Left renal pelvis (tissue), 4 donors: ENCODE measurements at regions not wholly inside any gene's neighbourhood (a gene's known extent, or its start where the extent isn't known, plus 50 kb on each side); places are given as distances from the start of the nearest gene placed in this dataset.

Source experiments
- DNase-seq, 4 donors: peaks; one replicate each; pipeline ENCODE4 v3.0.0-alpha.2; 2013; ENCODE audit warnings: low read depth in 4 of 4, low spot score in 3 of 4

- DNase-seq, result no peak
Observed at GRCh38 chr16:72425571-72426341, 253.8 kb upstream of the PMFBP1 start.

DNA sequence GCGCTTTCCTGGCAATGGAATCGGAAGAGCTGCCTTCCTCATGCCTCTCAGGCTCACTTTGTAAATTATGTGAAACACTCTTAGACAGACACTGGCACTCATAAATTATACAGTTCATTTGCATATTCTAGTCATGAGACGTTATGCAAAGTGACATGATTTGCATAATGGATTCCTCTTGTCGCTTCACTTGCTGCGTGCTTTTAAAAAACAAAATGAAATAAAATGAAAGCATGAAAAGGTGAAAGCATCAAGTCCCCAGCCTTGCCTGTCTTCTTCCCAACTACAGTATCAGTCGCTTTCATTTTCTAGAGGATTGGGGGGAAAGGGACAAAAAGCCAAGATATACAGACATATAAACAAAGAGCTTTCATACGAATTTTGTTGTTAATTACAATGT lies 252.8 kb upstream of the PMFBP1 start:
- no peak for DNase-seq

DNA sequence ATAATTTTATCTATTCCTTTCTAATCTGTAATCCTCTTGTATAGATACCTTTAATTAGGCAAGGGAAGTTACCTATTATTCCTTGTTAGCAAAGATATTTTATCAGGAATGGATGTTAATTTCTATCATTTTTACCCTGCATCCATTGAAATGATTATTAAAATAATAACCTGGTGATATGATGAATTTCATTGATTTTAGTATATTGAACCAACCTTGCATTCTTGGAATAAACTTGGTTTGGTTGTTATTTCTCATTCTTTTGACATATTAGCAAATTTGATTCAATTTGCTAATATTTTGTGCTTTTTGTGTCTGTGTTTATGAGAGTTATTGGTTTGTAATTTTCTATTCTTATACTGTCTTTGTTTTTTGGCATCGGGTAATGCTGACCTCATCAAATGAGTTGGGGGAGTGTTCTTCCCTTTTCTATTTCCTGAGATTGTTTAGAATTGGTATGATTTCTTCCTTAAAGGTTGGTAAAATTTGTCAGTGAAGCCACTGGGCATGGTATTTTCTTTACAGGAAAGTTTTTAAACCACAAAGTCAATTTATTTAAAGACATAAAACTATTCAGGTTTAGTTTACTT lies 250.4 kb upstream of the PMFBP1 start:
- no peak for DNase-seq

GRCh38 chr16:72419638-72420037 lies 247.7 kb upstream of the PMFBP1 start:
- DNase-seq, result no peak

DNA sequence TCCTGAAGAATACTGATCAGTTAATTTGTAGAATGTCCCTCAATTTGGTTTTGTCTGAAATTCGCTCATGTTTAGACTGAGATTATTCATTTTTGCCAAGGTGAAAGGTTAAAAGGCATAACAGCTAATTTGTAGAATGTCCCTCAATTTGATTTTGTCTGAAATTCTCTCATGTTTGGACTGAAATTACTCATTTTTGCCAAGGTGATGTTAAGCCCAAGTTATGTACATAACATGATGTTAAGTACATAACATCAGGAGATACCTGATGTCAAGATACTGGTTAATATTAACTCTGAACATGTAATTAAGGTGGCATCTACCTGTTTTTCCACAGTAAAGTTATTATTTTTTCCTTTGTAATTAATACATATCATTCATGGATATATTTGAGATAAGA lies 243.4 kb upstream of the PMFBP1 start:
- DNase-seq, result no peak

- DNase-seq, result no peak
Observed at GRCh38 chr16:72410492-72410891, 238.5 kb upstream of the PMFBP1 start.

GRCh38 chr16:72409423-72409822 lies 237.5 kb upstream of the PMFBP1 start:
- DNase-seq, result no peak

DNA sequence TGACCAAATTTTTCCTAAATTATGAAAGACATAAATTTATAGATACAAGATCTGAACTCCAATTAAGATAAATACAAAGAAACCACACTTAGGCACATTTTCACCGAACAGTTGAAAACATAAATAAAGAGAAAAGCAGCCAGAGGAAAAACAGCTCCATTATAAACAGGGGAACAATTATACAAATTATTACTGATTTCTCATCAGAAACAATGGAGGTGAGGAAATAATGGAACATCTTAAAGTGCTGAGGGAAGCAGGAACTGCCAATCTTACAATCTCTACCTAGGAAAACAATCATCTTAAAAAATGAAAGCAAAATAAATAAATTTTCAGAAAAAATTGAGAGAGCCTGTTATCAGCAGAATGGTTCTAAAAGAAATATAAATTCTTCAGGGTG lies 234.4 kb upstream of the PMFBP1 start:
- DNase-seq, result no peak

DNA sequence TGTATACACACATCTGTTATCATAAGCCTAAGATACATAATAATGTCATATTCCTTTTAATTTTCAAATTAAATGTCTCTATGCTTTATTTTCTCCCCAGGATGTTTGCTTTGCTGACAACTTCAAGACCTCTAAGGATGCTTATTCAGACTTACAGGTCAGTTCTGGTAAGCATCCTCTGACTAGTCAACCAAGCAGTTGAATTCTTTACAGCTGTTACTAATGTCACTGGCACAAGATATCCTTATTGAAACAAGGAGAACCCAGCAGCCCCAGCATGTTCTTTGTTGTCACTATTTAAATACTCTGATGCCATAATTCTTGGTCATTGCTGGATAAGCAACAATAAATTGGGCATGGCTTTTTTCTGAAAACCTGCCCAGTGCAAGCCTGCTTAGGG lies 232.3 kb upstream of the PMFBP1 start:
- no peak for DNase-seq

- DNase-seq, result no peak
Observed at GRCh38 chr16:72401084-72401361, 229.1 kb upstream of the PMFBP1 start.

GRCh38 chr16:72400257-72401083 lies 228.5 kb upstream of the PMFBP1 start:
- peak; percentile 7 to 30 (median 20) for DNase-seq

DNA sequence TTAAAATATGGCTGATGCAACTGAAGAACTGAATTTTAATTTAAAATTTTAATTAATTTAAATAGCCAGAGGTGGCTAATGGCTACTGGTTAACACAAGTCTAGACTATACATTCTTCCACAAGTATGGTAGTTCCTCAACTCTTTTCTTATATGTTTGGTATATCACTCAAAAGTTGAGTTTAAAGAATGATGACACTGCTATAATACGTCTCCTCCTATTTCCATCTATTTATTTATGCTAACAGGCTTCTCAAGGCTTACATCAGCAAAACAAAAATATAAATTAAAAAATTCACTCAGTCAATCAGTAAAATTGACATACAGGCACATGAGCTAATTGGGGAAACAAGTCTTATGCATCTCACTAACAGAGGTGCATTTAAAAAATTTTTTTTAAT lies 227.9 kb upstream of the PMFBP1 start:
- no peak for DNase-seq

DNA sequence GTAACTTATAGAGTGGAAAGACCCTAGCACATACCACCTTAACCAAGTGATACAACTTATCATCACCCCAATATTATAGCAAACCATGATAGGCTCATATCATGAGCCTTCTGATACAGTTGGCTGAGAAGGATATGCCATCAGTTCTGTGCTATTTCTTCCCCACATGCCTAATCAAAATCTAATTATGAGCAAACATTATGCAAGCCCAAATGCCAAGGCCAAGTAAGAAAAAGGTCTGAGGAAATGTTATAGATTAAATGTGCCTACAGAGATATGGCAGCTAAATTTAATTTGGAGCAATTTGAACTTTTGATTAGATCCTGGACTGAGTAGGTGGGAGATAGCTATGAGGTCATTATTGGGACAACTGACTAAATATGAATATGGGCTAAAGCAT lies 225.9 kb upstream of the PMFBP1 start:
- DNase-seq, result no peak

DNA sequence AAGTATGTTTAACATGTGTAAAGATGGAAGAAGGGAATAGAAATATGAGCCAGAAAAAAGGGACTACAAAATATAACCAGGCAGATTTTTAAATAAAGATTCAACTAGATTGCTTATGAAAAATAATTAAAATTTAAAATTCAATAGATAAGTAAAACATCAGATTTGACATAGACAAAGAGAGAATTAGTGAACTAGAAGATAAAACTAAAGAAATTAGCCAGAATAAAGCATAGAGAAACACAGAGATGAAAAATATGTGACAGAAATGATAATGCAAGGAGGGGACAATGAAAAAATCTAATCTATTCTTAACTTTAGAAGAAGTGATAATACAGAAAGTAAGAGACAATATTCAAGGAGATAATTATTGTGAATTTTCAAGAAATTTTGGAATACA lies 222.6 kb upstream of the PMFBP1 start:
- DNase-seq, result no peak

DNA sequence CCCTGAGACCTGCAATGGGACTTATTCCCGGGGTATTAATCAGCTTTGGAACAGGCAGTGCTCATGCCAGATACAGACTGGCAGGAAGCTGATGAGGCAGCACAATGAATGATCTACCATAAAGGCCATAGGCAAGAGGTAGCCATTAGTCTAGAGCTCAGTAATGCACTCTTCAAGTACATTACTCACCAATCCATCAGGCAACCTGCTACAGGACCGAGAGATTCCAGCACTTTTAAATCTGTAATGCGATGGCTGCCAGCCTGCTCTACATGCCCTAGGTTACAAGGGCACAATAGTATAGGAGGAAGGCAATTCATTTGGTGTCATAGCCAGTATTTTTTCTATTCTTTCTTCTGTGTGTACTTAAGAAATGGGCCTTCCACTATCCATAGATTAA lies 217.8 kb upstream of the PMFBP1 start:
- DNase-seq, result no peak

- DNase-seq, result no peak
Observed at GRCh38 chr16:72388007-72388406, 216.1 kb upstream of the PMFBP1 start.

GRCh38 chr16:72384651-72385050 lies 212.7 kb upstream of the PMFBP1 start:
- DNase-seq, result no peak

DNA sequence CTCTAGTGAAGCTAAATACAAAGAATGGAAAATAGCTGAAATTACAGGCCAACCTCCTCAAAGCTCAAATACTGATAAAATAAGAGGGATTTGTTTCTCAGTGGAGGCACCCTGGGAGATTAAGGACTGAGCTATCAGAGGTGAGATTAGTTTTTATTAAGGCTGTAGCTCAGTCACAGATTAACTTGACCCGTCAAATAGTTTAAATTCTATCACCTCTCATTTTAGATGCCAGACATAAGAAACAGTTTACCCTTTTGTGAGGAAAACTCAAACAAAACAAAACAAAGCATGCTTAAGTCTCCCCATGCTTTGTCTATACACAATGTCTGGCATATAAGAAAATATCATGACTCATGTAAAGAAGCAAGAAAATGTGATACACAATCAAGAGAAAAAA lies 208.3 kb upstream of the PMFBP1 start:
- no peak for DNase-seq

DNA sequence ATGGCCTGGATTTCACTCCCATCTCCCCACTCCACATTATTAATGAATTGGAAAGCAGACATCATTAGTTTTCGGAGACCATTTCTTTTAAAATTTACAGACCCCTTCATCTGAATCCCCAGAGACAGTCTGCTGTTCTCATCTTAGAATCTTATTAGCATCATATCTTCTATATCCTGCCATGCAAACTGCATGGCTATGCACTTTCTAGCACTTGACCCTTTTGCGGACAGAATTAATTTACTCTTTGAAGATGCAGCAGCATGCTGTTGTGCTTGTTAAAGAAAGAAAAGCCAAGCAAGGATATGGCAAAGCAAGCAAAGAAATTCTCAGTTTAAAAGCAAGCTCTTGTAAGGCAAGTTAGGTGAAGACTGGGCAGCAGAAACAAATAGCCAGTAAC lies 201.2 kb upstream of the PMFBP1 start:
- DNase-seq, result no peak

DNA sequence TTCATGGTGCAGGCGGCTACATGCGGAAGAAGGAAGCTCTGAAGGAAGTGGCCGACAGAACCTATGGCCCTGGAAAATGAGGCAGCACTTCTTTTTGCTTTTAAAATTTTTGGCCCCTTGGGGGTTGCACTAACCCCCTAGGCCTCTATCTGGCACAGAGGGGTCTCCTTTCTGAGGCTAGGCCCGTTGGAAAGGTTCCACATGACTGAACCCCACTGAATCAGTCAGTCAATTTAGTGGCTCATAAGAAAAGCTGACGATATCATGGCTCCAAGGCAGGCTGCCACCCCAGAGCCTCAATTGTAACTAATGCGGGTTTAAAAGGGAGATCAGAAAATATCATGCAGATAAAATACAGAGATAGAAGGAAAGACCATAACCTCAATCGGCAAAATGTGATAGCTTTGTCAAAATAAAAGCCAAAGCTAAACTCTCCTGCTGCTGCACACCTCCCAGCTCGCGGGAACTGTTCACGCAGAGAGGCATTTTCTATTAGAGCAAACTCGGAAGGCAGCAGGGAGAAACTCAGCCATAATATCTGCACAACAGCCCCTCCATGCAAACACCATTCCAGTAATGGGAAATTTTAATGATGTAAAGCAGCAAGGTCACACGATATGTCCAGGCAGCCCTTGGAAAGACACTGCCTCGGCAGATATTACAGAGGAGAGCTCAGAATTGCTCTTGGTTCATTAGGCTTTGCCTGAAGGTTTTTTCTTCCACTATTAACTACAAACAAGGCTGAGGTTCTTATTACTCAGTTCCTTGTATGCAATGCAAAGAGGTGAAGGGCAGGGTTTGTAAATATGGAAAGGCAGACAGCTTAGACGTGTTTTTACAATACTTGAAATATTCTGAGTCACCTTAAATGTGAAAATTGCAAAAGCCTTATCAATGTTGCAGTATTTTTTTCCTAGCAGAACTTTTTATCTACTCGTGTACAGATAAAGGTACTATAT lies 200.4 kb upstream of the PMFBP1 start:
- peak in 2 of 4 donors; percentile 2 to 22 for DNase-seq
